WTC11 (cell line): ENCODE measurements at regions not wholly inside any gene's neighbourhood (a gene's known extent, or its start where the extent isn't known, plus 50 kb on each side); places are given as distances from the start of the nearest gene placed in this dataset.

ENCODE experiments used
- ATAC-seq: fragments of 200-7000 bp; cut with Tn5 transposase; 2 replicates; pipeline ENCODE4 v1.10.0; 2021; ENCODE audit warnings: mild to moderate bottlenecking, moderate library complexity
- CTCF ChIA-PET: fragments of 300-600 bp; sonication (Branson Sonifier 250); formaldehyde crosslinking; loops from one replicate; lab custom pipeline; 2021; ENCODE audit warnings: antibody characterized with exemption; lab: Charles Lee
- POLR2A ChIA-PET: fragments of 350-600 bp; sonication (Branson Sonifier 250); formaldehyde crosslinking; loops from one replicate; lab custom pipeline; 2021; ENCODE audit warnings: antibody characterized with exemption; lab: Charles Lee
- DNase-seq: peaks from one replicate; pipeline ENCODE4 v3.0.0; 2021; ENCODE audit warnings: low spot score
- H3K27ac Mint-ChIP-seq: 2 replicates; pipeline ENCODE4 v1.8.0; 2021; ENCODE audit warnings: mixed read lengths
- H3K27me3 Mint-ChIP-seq: 2 replicates; pipeline ENCODE4 v1.8.0; 2021; ENCODE audit warnings: low read depth, mild to moderate bottlenecking, moderate library complexity, mixed read lengths
- H3K36me3 Mint-ChIP-seq: 2 replicates; pipeline ENCODE4 v1.8.0; 2021; ENCODE audit warnings: mixed read lengths
- H3K4me1 Mint-ChIP-seq: 2 replicates; pipeline ENCODE4 v1.8.0; 2022; ENCODE audit warnings: mixed read lengths
- H3K4me3 Mint-ChIP-seq: 2 replicates; pipeline ENCODE4 v1.8.0; 2021; ENCODE audit warnings: mild to moderate bottlenecking, moderate library complexity, mixed read lengths
- H3K9me3 Mint-ChIP-seq: 2 replicates; pipeline ENCODE4 v1.8.0; 2021; ENCODE audit warnings: mixed read lengths
- AR ChIP-seq: fragments of 250-450 bp; sonication (Bioruptor Pico); IDR thresholded peaks from 2 replicates; pipeline ENCODE4 v1.9.0; 2021; ENCODE audit warnings: mild to moderate bottlenecking
- ETV6 ChIP-seq: sonication (generic); formaldehyde crosslinking; IDR thresholded peaks from 2 replicates; pipeline ENCODE4 v1.8.1; 2022; ENCODE audit warnings: mild to moderate bottlenecking, missing genetic modification reagents
- FOXJ3 ChIP-seq: sonication (generic); formaldehyde crosslinking; IDR thresholded peaks from 2 replicates; pipeline ENCODE4 v1.9.0; 2021; ENCODE audit warnings: missing genetic modification reagents, mild to moderate bottlenecking, borderline replicate concordance
- GABPB1 ChIP-seq: sonication (generic); formaldehyde crosslinking; IDR thresholded peaks from 2 replicates; pipeline ENCODE4 v1.8.1; 2023; ENCODE audit warnings: mild to moderate bottlenecking, missing genetic modification reagents
- NFATC4 ChIP-seq: fragments of 250-450 bp; sonication (Bioruptor Pico); IDR thresholded peaks from 2 replicates; pipeline ENCODE4 v1.9.0; 2021; ENCODE audit warnings: mild to moderate bottlenecking
- SP1 ChIP-seq: sonication (generic); formaldehyde crosslinking; conservative IDR thresholded peaks from 2 replicates; pipeline ENCODE4 v1.8.1; 2022; ENCODE audit warnings: missing genetic modification reagents
- USF2 ChIP-seq: sonication (generic); formaldehyde crosslinking; IDR thresholded peaks from 2 replicates; pipeline ENCODE4 v1.8.1; 2023; ENCODE audit warnings: mild to moderate bottlenecking, missing genetic modification reagents, moderate library complexity
- ZNF219 ChIP-seq: sonication (generic); formaldehyde crosslinking; IDR thresholded peaks from 2 replicates; pipeline ENCODE4 v1.8.0; 2023; ENCODE audit warnings: missing genetic modification reagents, mild to moderate bottlenecking, borderline replicate concordance
- ZNF423 ChIP-seq: fragments of 250-450 bp; sonication (Bioruptor Pico); IDR thresholded peaks from 2 replicates; pipeline ENCODE4 v2.1.2; 2022; ENCODE audit warnings: mild to moderate bottlenecking, moderate library complexity
- TF ChIP-seq, protein P1 (sequence below): fragments of 250-450 bp; sonication (Bioruptor Pico); conservative IDR thresholded peaks from 2 replicates; pipeline ENCODE4 v1.9.0; 2021; ENCODE audit warnings: mild to moderate bottlenecking
- TF ChIP-seq, protein P2 (sequence below): sonication (generic); formaldehyde crosslinking; IDR thresholded peaks from 2 replicates; pipeline ENCODE4 v1.8.1; 2022; ENCODE audit warnings: mild to moderate bottlenecking, moderate library complexity, missing genetic modification reagents
- TF ChIP-seq, protein P3 (sequence below): fragments of 250-450 bp; sonication (Bioruptor Pico); IDR thresholded peaks from 2 replicates; pipeline ENCODE4 v1.9.0; 2021; ENCODE audit warnings: mild to moderate bottlenecking, borderline replicate concordance
- TF ChIP-seq, protein P4 (sequence below): fragments of 250-450 bp; sonication (Bioruptor Pico); IDR thresholded peaks from 2 replicates; pipeline ENCODE4 v1.9.0; 2021; ENCODE audit warnings: moderate library complexity, mild to moderate bottlenecking, inconsistent platforms, borderline replicate concordance

- TF ChIP-seq, protein P1, sequence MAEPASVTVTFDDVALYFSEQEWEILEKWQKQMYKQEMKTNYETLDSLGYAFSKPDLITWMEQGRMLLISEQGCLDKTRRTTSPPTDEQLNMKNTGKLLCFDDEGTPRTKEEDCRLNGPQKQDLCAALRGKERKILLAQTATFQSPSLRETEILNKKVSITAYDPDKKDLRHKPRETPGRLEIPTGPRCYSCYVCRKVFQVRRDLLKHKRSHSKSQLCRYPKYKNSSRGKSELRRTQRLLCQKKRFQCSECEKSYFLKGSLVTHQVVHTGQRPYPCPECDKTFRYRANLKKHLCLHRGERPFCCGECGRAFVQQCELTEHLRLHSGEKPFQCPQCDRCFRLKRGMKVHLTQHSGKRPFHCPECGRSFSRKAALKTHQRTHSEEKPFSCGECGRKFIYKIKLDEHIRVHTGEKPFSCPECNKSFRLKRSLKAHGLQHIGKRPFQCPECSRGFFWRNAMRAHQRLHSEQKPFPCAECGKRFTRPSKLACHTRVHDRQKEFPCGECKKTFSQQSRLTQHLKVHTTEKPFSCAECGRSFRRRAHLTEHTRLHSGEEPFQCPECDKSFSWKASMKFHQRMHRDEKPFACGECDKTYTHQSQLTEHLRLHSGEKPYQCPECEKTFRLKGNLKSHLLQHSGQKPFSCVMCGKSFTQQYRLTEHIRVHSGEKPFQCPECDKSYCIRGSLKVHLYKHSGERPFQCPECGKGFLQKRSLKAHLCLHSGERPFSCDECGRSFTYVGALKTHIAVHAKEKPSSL (CRISPR knock-in tag): no peak
- TF ChIP-seq USF2 (no peak), GABPB1 (no peak), SP1 (CRISPR knock-in tag) (no peak), ETV6 (no peak), FOXJ3 (CRISPR knock-in tag) (no peak), AR (CRISPR knock-in tag) (no peak), ZNF219 (CRISPR knock-in tag) (no peak)
- TF ChIP-seq, protein P2, sequence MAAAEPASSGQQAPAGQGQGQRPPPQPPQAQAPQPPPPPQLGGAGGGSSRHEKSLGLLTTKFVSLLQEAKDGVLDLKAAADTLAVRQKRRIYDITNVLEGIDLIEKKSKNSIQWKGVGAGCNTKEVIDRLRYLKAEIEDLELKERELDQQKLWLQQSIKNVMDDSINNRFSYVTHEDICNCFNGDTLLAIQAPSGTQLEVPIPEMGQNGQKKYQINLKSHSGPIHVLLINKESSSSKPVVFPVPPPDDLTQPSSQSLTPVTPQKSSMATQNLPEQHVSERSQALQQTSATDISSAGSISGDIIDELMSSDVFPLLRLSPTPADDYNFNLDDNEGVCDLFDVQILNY (CRISPR knock-in tag): no peak
Measured at GRCh38 chr9:31314241-31314640, 1070.2 kb upstream of the ACO1 start (continued).

DNA sequence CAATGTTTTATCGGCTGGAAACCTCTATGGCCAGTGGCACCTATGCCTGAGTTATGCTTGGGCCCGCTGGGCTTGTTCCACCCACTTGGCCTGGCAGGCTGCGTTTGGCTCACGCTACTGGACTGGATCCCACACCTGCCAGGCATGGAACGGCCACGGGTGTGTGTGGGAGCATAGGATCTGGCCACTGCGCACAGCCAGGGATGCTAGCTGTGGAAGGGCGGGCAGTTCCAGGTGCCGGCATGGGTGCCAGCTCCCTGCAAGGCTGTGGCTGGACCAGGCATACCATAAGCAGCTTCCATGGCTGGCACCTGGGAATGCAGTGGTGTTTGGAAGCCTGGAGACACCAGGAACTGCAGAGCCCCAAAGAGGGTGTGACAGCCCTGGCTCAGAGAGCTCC is 1063.9 kb upstream of the ACO1 start:
- H3K4me1 Mint-ChIP-seq: no peaks in the 10 kb centered on the region
- no peaks in the 10 kb centered on the region for H3K9me3 Mint-ChIP-seq
- TF ChIP-seq NFATC4 (CRISPR knock-in tag) (no peak), ZNF423 (CRISPR knock-in tag) (no peak)
- TF ChIP-seq, protein P3, sequence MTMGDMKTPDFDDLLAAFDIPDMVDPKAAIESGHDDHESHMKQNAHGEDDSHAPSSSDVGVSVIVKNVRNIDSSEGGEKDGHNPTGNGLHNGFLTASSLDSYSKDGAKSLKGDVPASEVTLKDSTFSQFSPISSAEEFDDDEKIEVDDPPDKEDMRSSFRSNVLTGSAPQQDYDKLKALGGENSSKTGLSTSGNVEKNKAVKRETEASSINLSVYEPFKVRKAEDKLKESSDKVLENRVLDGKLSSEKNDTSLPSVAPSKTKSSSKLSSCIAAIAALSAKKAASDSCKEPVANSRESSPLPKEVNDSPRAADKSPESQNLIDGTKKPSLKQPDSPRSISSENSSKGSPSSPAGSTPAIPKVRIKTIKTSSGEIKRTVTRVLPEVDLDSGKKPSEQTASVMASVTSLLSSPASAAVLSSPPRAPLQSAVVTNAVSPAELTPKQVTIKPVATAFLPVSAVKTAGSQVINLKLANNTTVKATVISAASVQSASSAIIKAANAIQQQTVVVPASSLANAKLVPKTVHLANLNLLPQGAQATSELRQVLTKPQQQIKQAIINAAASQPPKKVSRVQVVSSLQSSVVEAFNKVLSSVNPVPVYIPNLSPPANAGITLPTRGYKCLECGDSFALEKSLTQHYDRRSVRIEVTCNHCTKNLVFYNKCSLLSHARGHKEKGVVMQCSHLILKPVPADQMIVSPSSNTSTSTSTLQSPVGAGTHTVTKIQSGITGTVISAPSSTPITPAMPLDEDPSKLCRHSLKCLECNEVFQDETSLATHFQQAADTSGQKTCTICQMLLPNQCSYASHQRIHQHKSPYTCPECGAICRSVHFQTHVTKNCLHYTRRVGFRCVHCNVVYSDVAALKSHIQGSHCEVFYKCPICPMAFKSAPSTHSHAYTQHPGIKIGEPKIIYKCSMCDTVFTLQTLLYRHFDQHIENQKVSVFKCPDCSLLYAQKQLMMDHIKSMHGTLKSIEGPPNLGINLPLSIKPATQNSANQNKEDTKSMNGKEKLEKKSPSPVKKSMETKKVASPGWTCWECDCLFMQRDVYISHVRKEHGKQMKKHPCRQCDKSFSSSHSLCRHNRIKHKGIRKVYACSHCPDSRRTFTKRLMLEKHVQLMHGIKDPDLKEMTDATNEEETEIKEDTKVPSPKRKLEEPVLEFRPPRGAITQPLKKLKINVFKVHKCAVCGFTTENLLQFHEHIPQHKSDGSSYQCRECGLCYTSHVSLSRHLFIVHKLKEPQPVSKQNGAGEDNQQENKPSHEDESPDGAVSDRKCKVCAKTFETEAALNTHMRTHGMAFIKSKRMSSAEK (CRISPR knock-in tag): no peak
- TF ChIP-seq, protein P4, sequence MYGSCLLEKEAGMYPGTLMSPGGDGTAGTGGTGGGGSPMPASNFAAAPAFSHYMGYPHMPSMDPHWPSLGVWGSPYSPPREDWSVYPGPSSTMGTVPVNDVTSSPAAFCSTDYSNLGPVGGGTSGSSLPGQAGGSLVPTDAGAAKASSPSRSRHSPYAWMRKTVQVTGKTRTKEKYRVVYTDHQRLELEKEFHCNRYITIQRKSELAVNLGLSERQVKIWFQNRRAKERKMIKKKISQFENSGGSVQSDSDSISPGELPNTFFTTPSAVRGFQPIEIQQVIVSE (CRISPR knock-in tag): no peak
- POLR2A ChIA-PET: no interaction called here
- DNase-seq (no peak), ATAC-seq (no peak)
- no peak overlapping the region for H3K27ac Mint-ChIP-seq
- CTCF ChIA-PET: no interaction called here
- H3K36me3 Mint-ChIP-seq: no peaks in the 10 kb centered on the region
- H3K4me3 Mint-ChIP-seq: no peak overlapping the region
- H3K27me3 Mint-ChIP-seq: no peaks in the 10 kb centered on the region
